ENCODE measurements at regions not wholly inside any gene's neighbourhood (a gene's known extent, or its start where the extent isn't known, plus 50 kb on each side); places are given as distances from the start of the nearest gene placed in this dataset.

DNA sequence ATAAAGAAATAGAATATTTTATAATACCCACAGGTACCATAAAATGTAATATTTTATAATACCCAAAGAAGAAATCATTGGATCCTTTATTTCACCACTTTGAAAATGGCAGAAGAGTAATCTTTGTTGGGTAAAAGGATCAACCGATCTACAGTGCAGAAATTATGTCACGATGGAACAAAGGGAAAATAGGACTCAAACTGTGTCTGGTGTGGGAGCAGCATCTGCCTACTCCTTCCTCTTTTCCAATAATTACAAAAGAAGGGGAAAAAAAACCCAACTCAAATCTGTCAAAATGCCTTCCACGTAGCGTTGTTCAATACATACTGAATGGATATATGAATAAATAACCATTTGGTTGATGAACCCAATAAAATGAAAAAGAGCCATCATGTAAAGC, 492.6 kb upstream of the TBL1XR1 start:
- no peak for TF ChIP-seq POLR2A (IDR thresholded peaks at IDR 0.05)
- TF ChIP-seq, protein P1, sequence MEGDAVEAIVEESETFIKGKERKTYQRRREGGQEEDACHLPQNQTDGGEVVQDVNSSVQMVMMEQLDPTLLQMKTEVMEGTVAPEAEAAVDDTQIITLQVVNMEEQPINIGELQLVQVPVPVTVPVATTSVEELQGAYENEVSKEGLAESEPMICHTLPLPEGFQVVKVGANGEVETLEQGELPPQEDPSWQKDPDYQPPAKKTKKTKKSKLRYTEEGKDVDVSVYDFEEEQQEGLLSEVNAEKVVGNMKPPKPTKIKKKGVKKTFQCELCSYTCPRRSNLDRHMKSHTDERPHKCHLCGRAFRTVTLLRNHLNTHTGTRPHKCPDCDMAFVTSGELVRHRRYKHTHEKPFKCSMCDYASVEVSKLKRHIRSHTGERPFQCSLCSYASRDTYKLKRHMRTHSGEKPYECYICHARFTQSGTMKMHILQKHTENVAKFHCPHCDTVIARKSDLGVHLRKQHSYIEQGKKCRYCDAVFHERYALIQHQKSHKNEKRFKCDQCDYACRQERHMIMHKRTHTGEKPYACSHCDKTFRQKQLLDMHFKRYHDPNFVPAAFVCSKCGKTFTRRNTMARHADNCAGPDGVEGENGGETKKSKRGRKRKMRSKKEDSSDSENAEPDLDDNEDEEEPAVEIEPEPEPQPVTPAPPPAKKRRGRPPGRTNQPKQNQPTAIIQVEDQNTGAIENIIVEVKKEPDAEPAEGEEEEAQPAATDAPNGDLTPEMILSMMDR (IDR thresholded peaks at IDR 0.05): no peak

All from testis (tissue), 2 donors.